Large intestine (tissue), 3 donors: ENCODE measurements at regions not wholly inside any gene's neighbourhood (a gene's known extent, or its start where the extent isn't known, plus 50 kb on each side); places are given as distances from the start of the nearest gene placed in this dataset.
"Not testable (repeated sequence)": the region's sequence is repeated elsewhere in the genome, so short reads cannot be mapped to it uniquely, and the experiment has no call there.

Experiments
- DNase-seq, 2 donors: peaks; one replicate each; pipeline versions ENCODE4 v3.0.0 to v3.0.0-alpha.2; 2013
- H3K27ac ChIP-seq: one replicate; pipeline ENCODE4 v1.5.1; 2013; ENCODE audit warnings: low read length
- H3K27me3 ChIP-seq: 2 replicates; pipeline ENCODE4 v1.6.1; 2013; ENCODE audit warnings: low read length; ENCODE audit not compliant: control insufficient read depth, insufficient read depth
- H3K36me3 ChIP-seq: 2 replicates; pipeline ENCODE4 v1.6.1; 2013; ENCODE audit warnings: low read length; ENCODE audit not compliant: control insufficient read depth, insufficient read depth
- H3K4me1 ChIP-seq: one replicate; pipeline ENCODE4 v1.6.1; 2013; ENCODE audit warnings: low read length; ENCODE audit not compliant: control insufficient read depth, insufficient read depth
- H3K4me3 ChIP-seq: one replicate; pipeline ENCODE4 v1.5.1; 2013; ENCODE audit warnings: low read length
- H3K9me3 ChIP-seq: one replicate; pipeline ENCODE4 v1.6.1; 2013; ENCODE audit warnings: mild to moderate bottlenecking, low read depth, low read length, moderate library complexity; ENCODE audit not compliant: control insufficient read depth
- WGBS: methylation state at CpG from one replicate; pipeline ENCODE4 v1.1.5; 2013; ENCODE audit warnings: low lambda C conversion rate; ENCODE audit not compliant: insufficient coverage; 5-methylcytosine and 5-hydroxymethylcytosine counted together

DNA sequence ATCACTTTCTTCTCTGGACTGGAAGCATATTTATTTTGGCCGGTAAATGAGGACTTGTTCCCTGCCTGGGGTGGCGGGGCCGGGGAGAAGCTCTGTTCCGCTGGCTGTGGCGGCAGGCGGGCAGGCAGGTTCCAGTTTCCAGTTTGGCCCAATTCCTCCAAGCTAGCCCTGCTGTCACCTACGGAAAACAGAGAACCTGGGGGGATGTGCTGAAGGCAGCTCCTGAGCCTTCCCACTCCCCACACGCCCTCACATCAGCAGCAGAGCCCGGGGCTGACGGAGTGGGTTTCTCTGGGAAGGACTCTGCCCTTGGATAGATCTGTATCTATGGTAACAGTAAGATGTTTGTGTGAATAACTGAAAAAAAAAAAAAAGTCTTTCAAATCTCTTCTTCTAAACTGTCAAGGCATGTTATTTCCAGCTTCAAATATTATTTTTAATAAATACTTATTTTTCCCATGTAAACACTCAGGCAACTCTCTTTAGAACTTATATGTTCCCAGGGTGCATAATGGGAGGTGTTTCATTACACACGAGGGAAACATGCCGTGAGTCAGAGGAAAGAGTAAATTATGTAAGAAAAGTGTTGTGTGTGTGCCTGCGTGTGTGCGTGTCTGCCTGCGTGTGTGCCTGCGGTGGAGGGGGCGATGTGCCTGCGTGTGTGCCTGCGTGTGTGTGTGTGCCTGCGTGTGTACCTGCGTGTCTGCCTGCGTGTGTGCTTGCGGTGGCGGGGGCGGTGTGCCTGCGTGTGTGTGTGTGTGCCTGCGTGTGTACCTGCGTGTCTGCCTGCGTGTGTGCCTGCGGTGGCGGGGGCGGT is 116.1 kb upstream of the ZNF516 start:
- no peak overlapping the region for H3K4me3 ChIP-seq
- WGBS, result no CpG with 5 or more reads among the region's 32 CpGs
- peaks cover 7% of the 10 kb centered on the region for H3K9me3 ChIP-seq
- peaks cover 4% of the 10 kb centered on the region for H3K27me3 ChIP-seq
- H3K4me1 ChIP-seq, result peaks cover 4% of the 10 kb centered on the region
- no peak overlapping the region for H3K27ac ChIP-seq
- H3K36me3 ChIP-seq, result no peaks in the 10 kb centered on the region
- DNase-seq, result peak in 1 of 2 donors; percentile 24

DNA sequence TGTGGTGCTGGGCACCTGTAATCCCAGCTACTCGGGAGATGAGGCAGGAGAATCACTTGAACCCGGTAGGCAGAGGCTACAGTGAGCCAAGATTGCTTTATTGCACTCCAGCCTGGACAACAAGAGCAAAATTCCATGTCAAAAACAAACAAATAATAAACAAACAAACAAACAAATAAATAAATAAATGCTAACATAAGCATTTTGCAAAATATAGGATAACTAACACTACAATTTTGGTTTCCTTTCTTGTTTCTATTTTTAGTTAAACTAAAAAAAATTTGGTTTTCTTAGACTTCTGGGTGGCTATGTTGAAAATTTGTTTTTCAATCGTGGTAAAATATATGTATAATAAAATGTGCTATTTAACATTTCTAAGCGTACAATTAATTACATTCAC is 115.0 kb upstream of the ZNF516 start:
- peaks cover 4% of the 10 kb centered on the region for H3K4me1 ChIP-seq
- H3K9me3 ChIP-seq, result peaks cover 7% of the 10 kb centered on the region
- H3K4me3 ChIP-seq, result no peak overlapping the region
- H3K36me3 ChIP-seq, result no peaks in the 10 kb centered on the region
- no peak overlapping the region for H3K27ac ChIP-seq
- 70% methylated on average over 2 of the region's 4 CpGs for WGBS
- H3K27me3 ChIP-seq, result peaks cover 4% of the 10 kb centered on the region
- DNase-seq, result no peak

DNA sequence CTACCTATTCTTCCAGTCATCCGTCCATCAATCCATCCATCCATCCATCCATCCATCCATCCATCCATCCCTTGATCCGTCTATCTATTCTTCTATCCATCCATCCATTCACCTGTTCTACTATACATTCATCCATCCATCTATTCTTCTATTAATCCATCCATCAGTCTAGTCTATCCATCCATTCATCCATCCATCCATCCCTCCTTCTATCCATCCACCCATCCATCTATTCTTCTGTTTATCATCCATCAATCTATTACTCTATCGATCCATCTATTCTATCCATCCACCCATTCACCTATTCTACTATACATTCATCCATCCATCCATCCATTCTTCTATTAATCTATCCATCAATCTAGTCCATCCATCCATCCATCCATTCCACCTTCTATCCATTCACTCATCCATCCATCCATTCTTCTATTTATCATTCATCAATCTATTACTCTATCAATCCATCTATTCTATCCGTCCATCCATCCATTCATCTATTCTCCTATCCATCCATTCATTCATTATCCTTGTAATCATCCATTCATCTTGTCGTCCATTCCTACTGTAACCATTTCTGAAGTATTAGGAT is 110.4 kb upstream of the ZNF516 start:
- H3K4me3 ChIP-seq, result no peak overlapping the region
- H3K36me3 ChIP-seq, result no peaks in the 10 kb centered on the region
- DNase-seq, result no peak
- H3K27me3 ChIP-seq, result no peaks in the 10 kb centered on the region
- no peak overlapping the region for H3K27ac ChIP-seq
- H3K9me3 ChIP-seq, result no peaks in the 10 kb centered on the region
- no peaks in the 10 kb centered on the region for H3K4me1 ChIP-seq
- WGBS, result 87% methylated on average over 5 of the region's 5 CpGs

DNA sequence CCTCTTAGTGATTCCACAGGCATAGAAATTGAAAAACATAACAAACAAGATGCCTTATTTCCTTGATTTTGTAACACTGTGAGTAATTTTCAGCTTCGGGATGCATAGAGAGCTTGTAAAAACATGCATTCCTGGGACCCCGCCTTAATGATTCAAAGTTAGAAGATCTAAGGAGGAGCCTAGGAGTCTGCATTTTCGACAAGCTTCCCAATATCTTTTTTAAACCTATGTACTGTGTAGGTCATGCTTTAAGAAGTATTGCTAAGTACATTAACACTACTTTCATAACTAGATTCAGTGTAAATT is 109.8 kb upstream of the ZNF516 start:
- no CpG with 5 or more reads among the region's 3 CpGs for WGBS
- H3K4me3 ChIP-seq, result no peak overlapping the region
- DNase-seq, result no peak
- H3K36me3 ChIP-seq, result no peaks in the 10 kb centered on the region
- no peaks in the 10 kb centered on the region for H3K4me1 ChIP-seq
- H3K27me3 ChIP-seq, result no peaks in the 10 kb centered on the region
- no peak overlapping the region for H3K27ac ChIP-seq
- no peaks in the 10 kb centered on the region for H3K9me3 ChIP-seq

DNA sequence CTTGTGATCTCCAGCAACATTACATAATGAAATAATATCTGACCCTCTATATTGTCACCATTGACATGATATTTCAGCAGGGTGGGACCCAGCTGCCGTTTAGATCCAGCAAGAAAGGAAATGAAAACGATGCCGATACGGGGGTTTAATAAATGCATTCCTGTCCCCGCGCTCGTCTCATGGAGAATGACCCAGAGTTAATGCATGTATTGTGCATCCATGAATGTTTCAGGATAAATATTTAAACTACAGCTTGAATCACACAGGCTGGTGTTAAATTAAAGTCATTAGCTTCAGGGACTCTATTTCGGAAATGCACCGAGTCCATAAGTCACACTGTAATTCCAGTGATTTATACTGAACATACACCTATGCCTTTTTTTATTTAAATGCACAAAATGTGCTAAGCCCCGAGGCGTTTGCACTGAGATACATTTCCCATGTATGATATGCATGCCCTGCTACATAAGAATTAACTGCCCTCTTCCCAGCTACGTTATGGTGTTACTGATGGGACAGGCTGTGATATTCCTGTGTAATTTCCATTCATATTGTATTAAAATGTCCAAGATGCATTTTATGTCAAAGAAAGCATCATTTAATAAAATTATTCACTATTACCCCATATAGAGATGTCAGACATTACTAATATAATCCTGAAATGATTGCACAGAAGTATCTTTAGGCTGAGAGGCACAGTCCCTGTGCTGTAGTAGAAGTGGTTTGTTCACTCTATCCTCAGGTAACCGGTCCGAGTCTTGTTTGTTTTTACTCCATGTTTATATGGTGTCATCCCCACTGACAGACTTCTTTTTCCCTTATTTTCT is 109.3 kb upstream of the ZNF516 start:
- H3K4me3 ChIP-seq, result no peak overlapping the region
- no peaks in the 10 kb centered on the region for H3K9me3 ChIP-seq
- no peaks in the 10 kb centered on the region for H3K27me3 ChIP-seq
- no peak for DNase-seq
- H3K27ac ChIP-seq, result no peak overlapping the region
- H3K36me3 ChIP-seq, result no peaks in the 10 kb centered on the region
- H3K4me1 ChIP-seq, result no peaks in the 10 kb centered on the region
- WGBS, result 60% methylated on average over 1 of the region's 14 CpGs

DNA sequence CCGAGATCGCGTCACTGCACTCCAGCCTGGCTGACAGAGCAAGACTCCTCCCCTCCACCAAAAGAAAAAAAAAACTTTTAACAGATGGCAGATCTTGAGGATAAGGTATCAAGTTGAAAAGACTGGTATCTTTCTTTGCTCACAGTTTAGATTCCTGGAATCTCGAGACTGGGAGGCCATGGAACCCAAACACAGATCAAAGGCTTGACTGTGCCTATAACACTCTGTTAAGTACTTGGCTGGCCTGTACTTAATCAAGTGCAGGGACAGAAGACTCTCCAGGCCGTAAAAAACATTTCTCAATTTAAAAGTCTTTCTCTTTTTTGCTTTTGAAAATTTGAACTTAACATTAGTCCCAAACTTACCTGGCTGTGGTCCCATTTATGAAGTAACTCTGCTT is 107.1 kb upstream of the ZNF516 start:
- H3K27me3 ChIP-seq, result no peaks in the 10 kb centered on the region
- H3K27ac ChIP-seq, result no peak overlapping the region
- WGBS, result no CpG with 5 or more reads among the region's 5 CpGs
- H3K4me3 ChIP-seq, result no peak overlapping the region
- no peaks in the 10 kb centered on the region for H3K36me3 ChIP-seq
- DNase-seq, result no peak
- H3K4me1 ChIP-seq, result no peaks in the 10 kb centered on the region
- no peaks in the 10 kb centered on the region for H3K9me3 ChIP-seq

DNA sequence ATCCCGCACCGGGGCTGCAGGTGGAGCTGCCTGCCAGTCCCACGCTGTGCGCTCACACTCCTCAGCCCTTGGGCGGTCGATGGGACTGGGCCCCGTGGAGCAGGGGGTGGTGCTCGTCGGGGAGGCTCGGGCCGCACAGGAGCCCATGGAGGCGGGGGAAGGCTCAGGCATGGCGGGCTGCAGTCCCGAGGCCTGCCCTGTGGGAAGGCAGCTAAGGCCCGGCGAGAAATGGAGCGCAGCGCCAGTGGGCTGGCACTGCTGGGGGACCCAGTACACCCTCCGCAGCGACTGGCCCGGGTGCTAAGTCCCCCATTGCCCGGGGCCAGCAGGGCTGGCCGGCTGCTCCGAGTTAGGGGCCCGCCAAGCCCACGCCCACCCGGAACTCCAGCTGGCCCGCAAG is 105.0 kb upstream of the ZNF516 start:
- no CpG with 5 or more reads among the region's 28 CpGs for WGBS

DNA sequence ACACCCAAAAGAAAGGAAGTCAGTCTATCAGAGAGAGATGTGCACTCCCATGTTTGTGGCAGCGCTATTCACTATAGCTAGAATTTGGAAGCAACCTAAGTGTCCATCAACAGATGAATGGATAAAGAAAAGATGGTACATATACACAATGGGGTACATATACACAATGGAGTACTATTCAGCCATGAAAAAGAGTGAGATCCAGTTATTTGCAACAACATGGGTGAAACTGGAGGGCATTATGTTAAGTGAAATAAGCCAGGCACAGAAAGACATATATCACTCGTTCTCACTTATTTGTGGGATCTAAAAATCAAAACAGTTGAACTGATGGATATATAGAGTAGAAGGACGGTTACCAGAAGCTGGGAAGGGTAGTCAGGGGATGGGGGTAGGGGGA is 99.9 kb upstream of the ZNF516 start:
- whole genome bisulfite sequencing, result no CpG with 5 or more reads among the region's 3 CpGs
- no peaks in the 10 kb centered on the region for H3K4me1 ChIP-seq
- H3K27ac ChIP-seq, result no peak overlapping the region
- H3K27me3 ChIP-seq, result peaks cover 5% of the 10 kb centered on the region
- H3K4me3 ChIP-seq, result no peak overlapping the region
- no peaks in the 10 kb centered on the region for H3K36me3 ChIP-seq
- no peaks in the 10 kb centered on the region for H3K9me3 ChIP-seq
- no peak for DNase-seq

More for the DNA sequence above, 105.0 kb upstream of the ZNF516 start:
- H3K36me3 ChIP-seq, H3K4me1 ChIP-seq, DNase-seq, H3K4me3 ChIP-seq, H3K27me3 ChIP-seq, H3K9me3 ChIP-seq, H3K27ac ChIP-seq: not testable (repeated sequence)

DNA sequence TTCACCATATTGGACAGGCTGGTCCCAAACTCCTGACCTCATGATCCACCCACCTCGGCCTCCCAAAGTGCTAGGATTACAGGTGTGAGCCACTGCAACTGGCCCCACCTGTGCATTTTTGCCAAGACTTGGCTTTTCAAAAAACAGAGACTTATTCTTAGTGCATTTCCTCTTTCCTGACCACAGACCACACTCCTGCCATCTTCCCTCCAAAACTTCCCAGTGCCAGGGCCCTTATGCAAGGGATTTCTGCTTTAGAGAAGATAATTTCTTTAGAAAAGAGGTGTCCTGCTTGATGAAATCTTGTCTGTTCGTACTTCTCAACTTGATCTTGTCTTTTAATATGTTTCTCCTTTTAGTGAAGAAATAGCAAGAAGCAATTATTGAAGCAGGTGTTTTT is 98.8 kb upstream of the ZNF516 start:
- no peak overlapping the region for H3K4me3 ChIP-seq
- H3K27me3 ChIP-seq, result peaks cover 11% of the 10 kb centered on the region
- no peak overlapping the region for H3K27ac ChIP-seq
- no peaks in the 10 kb centered on the region for H3K4me1 ChIP-seq
- no peak for DNase-seq
- WGBS, result 100% methylated on average over 1 of the region's 2 CpGs
- H3K36me3 ChIP-seq, result no peaks in the 10 kb centered on the region
- no peaks in the 10 kb centered on the region for H3K9me3 ChIP-seq

DNA sequence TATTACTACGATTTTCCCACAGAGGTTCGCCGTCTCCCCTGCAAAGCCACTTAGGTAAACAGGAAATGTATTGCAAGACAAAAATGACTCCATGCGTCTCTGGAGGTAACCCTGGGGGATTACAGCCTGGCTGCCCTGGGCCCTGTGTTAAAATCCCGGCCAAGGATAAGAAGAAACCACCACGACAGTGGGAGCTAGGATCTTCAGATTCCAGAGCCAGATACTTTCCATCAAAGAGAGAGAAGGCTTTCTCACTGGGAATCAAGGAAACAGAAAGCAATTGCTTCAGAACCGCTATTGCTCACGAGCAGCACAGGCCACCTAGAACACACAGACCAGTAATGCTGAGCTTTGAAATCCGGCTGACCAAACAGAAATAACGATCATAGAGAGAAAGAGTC is 97.9 kb upstream of the ZNF516 start:
- H3K4me1 ChIP-seq, result no peaks in the 10 kb centered on the region
- H3K9me3 ChIP-seq, result no peaks in the 10 kb centered on the region
- no peak overlapping the region for H3K4me3 ChIP-seq
- peaks cover 16% of the 10 kb centered on the region for H3K27me3 ChIP-seq
- no peaks in the 10 kb centered on the region for H3K36me3 ChIP-seq
- no peak overlapping the region for H3K27ac ChIP-seq
- no CpG with 5 or more reads among the region's 10 CpGs for WGBS
- no peak for DNase-seq
